Pancreas (tissue), 10 donors: ENCODE measurements at regions not wholly inside any gene's neighbourhood (a gene's known extent, or its start where the extent isn't known, plus 50 kb on each side); places are given as distances from the start of the nearest gene placed in this dataset.

Experiments
- ATAC-seq, 4 donors: fragments of 200-7000 bp; cut with Tn5 transposase; one replicate each; pipeline versions ENCODE4 v1.8.0 to v1.9.1; 2020; ENCODE audit warnings: mild to moderate bottlenecking in 4 of 4, moderate library complexity in 4 of 4
- DNase-seq, 6 donors: peaks; one replicate each; pipeline ENCODE4 v3.0.0-alpha.2; 2020
- FAIRE-seq: peaks from 2 replicates; lab custom pipeline; 2012; peaks lifted over from hg19 to GRCh38; lab: Jason Lieb, UNC
- H3K27ac ChIP-seq, 4 donors: fragments of 200-600 bp; sonication (generic); 1 replicate in 3 of 4; 2 replicates in 1 of 4; pipeline versions ENCODE4 v1.5.0 to v1.8.0; 2020
- H3K27me3 ChIP-seq, 4 donors: fragments of 200-600 bp; one replicate each; pipeline ENCODE4 v1.8.0; 2021
- H3K36me3 ChIP-seq, 3 donors: fragments of 200-600 bp; sonication (generic) in 1 of 3; one replicate each; pipeline versions ENCODE4 v1.5.0 to v1.8.0; 2020 to 2021
- H3K4me1 ChIP-seq, 3 donors: fragments of 200-600 bp; one replicate each; pipeline ENCODE4 v1.8.0; 2021
- H3K4me3 ChIP-seq, 4 donors: fragments of 200-600 bp; sonication (generic) in 2 of 4; one replicate each; pipeline versions ENCODE4 v1.5.0 to v1.8.0; 2020 to 2021
- H3K9me3 ChIP-seq, 4 donors: fragments of 200-600 bp; one replicate each; pipeline ENCODE4 v1.8.0; 2021
- whole genome bisulfite sequencing, 2 donors: extraction: QIAGEN DNeasy Blood & Tissue Kit; methylation state at CpG; one replicate each; pipeline ENCODE4 v1.1.7; 2013; 5-methylcytosine and 5-hydroxymethylcytosine counted together
- intact Hi-C, 3 donors: fragments of 100-400 bp; cut with DNase I; formaldehyde crosslinking; loops; one replicate each; pipeline versions ENCODE4 v1.11.1 to v1.14.2; 2022
- TF ChIP-seq, protein P1 (sequence below), 4 donors: fragments of 200-600 bp; sonication (generic) in 3 of 4; IDR thresholded peaks; one replicate each; pipeline versions ENCODE4 v1.5.0 to v1.8.0; 2021; ENCODE audit warnings: antibody characterized with exemption in 4 of 4
- donor health status: healthy with polysubstance abuse.
- donor health status: DM: no; HTN: no; CAD: no; lungs with moderate emphysema.
- donor health status: DM: no; HTN: no; CAD: no.
- donor health status: control.
- donor health status: control.
- donor health status: Bipolar disorder and iron deficiency.
- donor health status: DM: yes; HTN: yes; CAD: no.
- donor health status: DM: no; HTN: no; CAD: no.
- donor health status: DM: no; HTN: no; CAD: no.
- donor health status: DM: yes; HTN: yes; CAD: no.

DNA sequence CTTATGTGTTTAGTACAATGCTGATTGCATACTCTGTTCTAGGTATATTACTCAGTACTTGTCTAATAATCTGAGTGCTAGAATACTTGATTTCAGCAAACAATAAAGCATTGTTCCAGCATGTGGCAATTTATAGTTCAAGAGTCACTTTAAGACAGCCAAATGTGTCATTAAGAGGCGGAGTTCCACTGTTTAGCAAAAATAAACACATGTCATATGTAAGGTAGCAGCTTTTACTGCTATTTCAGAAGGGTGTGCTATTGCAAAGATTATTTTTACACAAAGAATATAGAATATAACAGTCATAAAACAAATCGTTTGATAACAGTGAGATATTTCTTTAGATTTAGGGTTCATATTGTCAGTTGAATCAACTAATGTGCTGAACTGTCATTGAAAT lies 358.7 kb downstream of the TUSC7 start:
- H3K4me3 ChIP-seq: no peak overlapping the region
- WGBS, 2 donors: 53 to 57% methylated on average over 2 of the region's 2 CpGs
- DNase-seq: no peak

DNA sequence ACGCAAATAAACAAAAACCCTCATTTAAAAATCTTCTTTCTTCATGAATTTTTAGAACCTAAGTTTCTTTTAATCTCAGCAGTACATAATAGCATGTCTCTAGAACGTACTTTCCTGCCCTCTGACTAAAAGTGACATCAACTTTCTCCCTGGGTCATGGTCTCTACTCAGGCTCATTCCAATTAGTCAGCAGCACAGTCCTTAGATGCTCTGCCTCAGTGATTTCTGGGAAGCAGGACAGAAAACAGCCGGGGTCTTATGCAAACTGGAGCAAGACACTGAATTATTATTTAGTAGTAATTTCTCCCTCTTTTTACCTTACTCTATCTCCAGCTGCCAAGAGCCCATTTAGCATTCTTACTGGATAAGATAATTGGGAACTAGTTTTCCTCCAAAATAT lies 365.2 kb downstream of the TUSC7 start:
- no peaks in the 10 kb centered on the region for H3K36me3 ChIP-seq
- intact Hi-C loops: no loop called here
- H3K9me3 ChIP-seq: no peaks in the 10 kb centered on the region
- WGBS, 2 donors: 55 to 67% methylated on average over 3 of the region's 3 CpGs
- H3K27ac ChIP-seq: no peak overlapping the region
- H3K4me3 ChIP-seq: no peak overlapping the region
- ATAC-seq (no peak), DNase-seq (no peak), FAIRE-seq (no peak)
- TF ChIP-seq, protein P1, sequence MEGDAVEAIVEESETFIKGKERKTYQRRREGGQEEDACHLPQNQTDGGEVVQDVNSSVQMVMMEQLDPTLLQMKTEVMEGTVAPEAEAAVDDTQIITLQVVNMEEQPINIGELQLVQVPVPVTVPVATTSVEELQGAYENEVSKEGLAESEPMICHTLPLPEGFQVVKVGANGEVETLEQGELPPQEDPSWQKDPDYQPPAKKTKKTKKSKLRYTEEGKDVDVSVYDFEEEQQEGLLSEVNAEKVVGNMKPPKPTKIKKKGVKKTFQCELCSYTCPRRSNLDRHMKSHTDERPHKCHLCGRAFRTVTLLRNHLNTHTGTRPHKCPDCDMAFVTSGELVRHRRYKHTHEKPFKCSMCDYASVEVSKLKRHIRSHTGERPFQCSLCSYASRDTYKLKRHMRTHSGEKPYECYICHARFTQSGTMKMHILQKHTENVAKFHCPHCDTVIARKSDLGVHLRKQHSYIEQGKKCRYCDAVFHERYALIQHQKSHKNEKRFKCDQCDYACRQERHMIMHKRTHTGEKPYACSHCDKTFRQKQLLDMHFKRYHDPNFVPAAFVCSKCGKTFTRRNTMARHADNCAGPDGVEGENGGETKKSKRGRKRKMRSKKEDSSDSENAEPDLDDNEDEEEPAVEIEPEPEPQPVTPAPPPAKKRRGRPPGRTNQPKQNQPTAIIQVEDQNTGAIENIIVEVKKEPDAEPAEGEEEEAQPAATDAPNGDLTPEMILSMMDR (IDR thresholded peaks at IDR 0.05): no peak
- H3K4me1 ChIP-seq: no peaks in the 10 kb centered on the region
- H3K27me3 ChIP-seq: no peaks in the 10 kb centered on the region

More for the DNA sequence above, 358.7 kb downstream of the TUSC7 start:
- no peaks in the 10 kb centered on the region for H3K9me3 ChIP-seq
- H3K27ac ChIP-seq: no peak overlapping the region
- intact Hi-C loops: no loop called here
- TF ChIP-seq, protein P1 (IDR thresholded peaks at IDR 0.05): no peak
- ATAC-seq: no peak
- H3K27me3 ChIP-seq: no peaks in the 10 kb centered on the region
- FAIRE-seq: no peak
- no peaks in the 10 kb centered on the region for H3K36me3 ChIP-seq
- H3K4me1 ChIP-seq: no peaks in the 10 kb centered on the region

DNA sequence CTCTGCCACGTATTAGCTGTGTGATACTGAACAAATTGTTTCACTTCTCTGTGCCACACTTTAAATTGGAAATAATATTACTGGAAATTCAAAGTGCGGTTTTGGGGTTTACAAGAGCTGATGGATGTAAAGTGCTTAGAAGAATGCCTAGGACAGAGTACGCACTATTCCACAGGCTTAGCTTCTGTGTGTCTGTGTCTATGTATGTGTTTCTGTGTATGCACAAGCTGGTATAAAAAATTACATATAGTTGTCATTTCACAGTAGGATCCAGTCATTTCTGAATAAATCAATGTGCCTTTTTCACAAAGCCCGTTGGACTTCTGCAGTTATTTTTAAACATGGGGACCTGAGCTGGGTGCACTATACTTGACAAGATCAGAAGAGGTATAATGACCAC lies 370.4 kb downstream of the TUSC7 start:
- DNase-seq: no peak
- no peak for FAIRE-seq
- Histone ChIP-seq H3K36me3 (no peaks in the 10 kb centered on the region), H3K27ac (no peak overlapping the region), H3K4me3 (no peak overlapping the region), H3K4me1 (no peaks in the 10 kb centered on the region), H3K9me3 (no peaks in the 10 kb centered on the region), H3K27me3 (no peaks in the 10 kb centered on the region)
- 74 to 82% methylated on average over 4 of the region's 4 CpGs for WGBS, 2 donors
- TF ChIP-seq, protein P1 (IDR thresholded peaks at IDR 0.05): no peak
- no peak for ATAC-seq
- intact Hi-C loops: no loop called here

DNA sequence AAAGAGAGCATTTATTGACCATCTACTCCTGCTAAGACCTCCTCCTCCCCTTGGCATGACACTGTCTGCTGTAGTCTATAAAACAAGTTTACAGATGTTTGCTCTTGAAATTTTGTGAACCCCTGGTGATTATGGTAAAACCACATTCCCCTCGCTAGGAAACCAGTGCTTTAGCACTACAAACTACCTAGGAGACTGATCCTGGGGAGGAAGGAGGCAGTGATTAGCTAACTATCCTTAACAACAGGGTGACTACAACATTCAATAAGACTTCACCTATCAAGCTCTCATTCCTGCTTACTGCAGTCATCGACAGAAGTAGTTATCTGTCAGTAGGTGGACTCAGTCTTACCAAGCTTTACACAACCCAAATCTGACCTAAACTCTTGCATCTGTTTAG lies 371.3 kb downstream of the TUSC7 start:
- Histone ChIP-seq H3K9me3 (no peaks in the 10 kb centered on the region), H3K27me3 (no peaks in the 10 kb centered on the region), H3K36me3 (no peaks in the 10 kb centered on the region), H3K27ac (no peak overlapping the region), H3K4me1 (no peaks in the 10 kb centered on the region), H3K4me3 (no peak overlapping the region)
- FAIRE-seq (no peak), DNase-seq (no peak), ATAC-seq (no peak)
- intact Hi-C loops: no loop called here
- WGBS, 2 donors: 68 to 82% methylated on average over 2 of the region's 2 CpGs
- TF ChIP-seq, protein P1 (IDR thresholded peaks at IDR 0.05): no peak

DNA sequence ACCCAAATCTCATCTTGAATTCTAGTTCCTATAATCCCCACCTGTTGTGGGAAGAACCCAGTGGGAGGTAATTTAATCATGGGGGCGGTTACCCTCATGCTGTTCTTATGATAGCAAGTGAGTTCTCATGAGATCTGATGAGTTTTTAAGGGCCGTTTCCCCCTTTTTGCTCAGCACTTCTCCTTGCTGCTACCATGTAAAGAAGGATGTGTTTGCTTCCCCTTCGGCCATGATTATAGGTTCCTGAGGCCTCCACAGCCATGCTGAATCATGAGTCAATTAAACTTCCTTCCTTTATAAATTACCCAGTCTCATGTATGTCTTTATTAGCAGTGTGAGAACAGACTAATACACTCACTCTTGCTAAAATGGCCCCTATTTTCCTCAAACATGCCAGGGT lies 374.7 kb downstream of the TUSC7 start:
- Histone ChIP-seq H3K36me3 (no peaks in the 10 kb centered on the region), H3K27ac (no peak overlapping the region), H3K27me3 (no peaks in the 10 kb centered on the region), H3K9me3 (no peaks in the 10 kb centered on the region), H3K4me3 (no peak overlapping the region), H3K4me1 (no peaks in the 10 kb centered on the region)
- FAIRE-seq: no peak
- DNase-seq: no peak
- TF ChIP-seq, protein P1 (IDR thresholded peaks at IDR 0.05): no peak
- WGBS, 2 donors: 77 to 86% methylated on average over 3 of the region's 3 CpGs
- intact Hi-C loops: no loop called here
- ATAC-seq: no peak
